Upper lobe of right lung (tissue), 1 donor: ENCODE measurements at regions not wholly inside any gene's neighbourhood (a gene's known extent, or its start where the extent isn't known, plus 50 kb on each side); places are given as distances from the start of the nearest gene placed in this dataset.

Source experiments
- ATAC-seq: fragments of 200-7000 bp; cut with Tn5 transposase; one replicate; pipeline ENCODE4 v1.9.1; 2020; ENCODE audit warnings: mild to moderate bottlenecking, moderate library complexity
- DNase-seq: peaks from one replicate; pipeline ENCODE4 v3.0.0-alpha.2; 2020
- H3K27ac ChIP-seq: fragments of 200-600 bp; one replicate; pipeline ENCODE4 v1.8.0; 2022
- H3K27me3 ChIP-seq: fragments of 200-600 bp; one replicate; pipeline ENCODE4 v1.8.0; 2022; ENCODE audit warnings: mild to moderate bottlenecking
- H3K36me3 ChIP-seq: fragments of 200-600 bp; one replicate; pipeline ENCODE4 v1.8.0; 2022
- H3K4me1 ChIP-seq: fragments of 200-600 bp; one replicate; pipeline ENCODE4 v1.8.0; 2022
- H3K4me3 ChIP-seq: fragments of 200-600 bp; one replicate; pipeline ENCODE4 v1.8.0; 2022; ENCODE audit warnings: mild to moderate bottlenecking
- H3K9me3 ChIP-seq: fragments of 200-600 bp; one replicate; pipeline ENCODE4 v1.8.0; 2022
- CTCF ChIP-seq: fragments of 200-600 bp; IDR thresholded peaks from one replicate; pipeline ENCODE4 v1.8.0; 2022; ENCODE audit warnings: antibody characterized with exemption
- intact Hi-C: fragments of 100-400 bp; cut with DNase I; formaldehyde crosslinking; loops from one replicate; pipeline ENCODE4 v1.11.0; 2022
- donor health status: DM: no; HTN: yes; CAD: no; lungs with severe emphysema.

GRCh38 chr7:155226261-155227003, 71.2 kb upstream of the INSIG1 start:
- H3K4me1 ChIP-seq: no peaks in the 10 kb centered on the region
- no peaks in the 10 kb centered on the region for H3K27me3 ChIP-seq
- intact Hi-C loops: no loop called here
- DNase-seq: no peak
- no peaks in the 10 kb centered on the region for H3K9me3 ChIP-seq
- ATAC-seq: peak; percentile 9
- no peak overlapping the region for H3K27ac ChIP-seq
- H3K36me3 ChIP-seq: no peaks in the 10 kb centered on the region
- no peak overlapping the region for H3K4me3 ChIP-seq
- TF ChIP-seq CTCF: no peak

- H3K27ac ChIP-seq: no peak overlapping the region
- DNase-seq (no peak), ATAC-seq (no peak)
- intact Hi-C loops: no loop called here
- TF ChIP-seq CTCF: no peak
- no peak overlapping the region for H3K4me3 ChIP-seq
- no peaks in the 10 kb centered on the region for H3K36me3 ChIP-seq
- no peaks in the 10 kb centered on the region for H3K9me3 ChIP-seq
- no peaks in the 10 kb centered on the region for H3K4me1 ChIP-seq
- H3K27me3 ChIP-seq: no peaks in the 10 kb centered on the region
Measured at GRCh38 chr7:155227004-155227787, 70.5 kb upstream of the INSIG1 start.

GRCh38 chr7:155227788-155228458, 69.8 kb upstream of the INSIG1 start:
- H3K4me1 ChIP-seq: no peaks in the 10 kb centered on the region
- H3K9me3 ChIP-seq: no peaks in the 10 kb centered on the region
- TF ChIP-seq CTCF: no peak
- DNase-seq: no peak
- no peak overlapping the region for H3K27ac ChIP-seq
- H3K4me3 ChIP-seq: no peak overlapping the region
- no peaks in the 10 kb centered on the region for H3K36me3 ChIP-seq
- no peaks in the 10 kb centered on the region for H3K27me3 ChIP-seq
- ATAC-seq: no peak
- intact Hi-C loops: no loop called here

- no peak for TF ChIP-seq CTCF
- no peak for DNase-seq
- Histone ChIP-seq H3K4me3 (no peak overlapping the region), H3K9me3 (no peaks in the 10 kb centered on the region), H3K4me1 (no peaks in the 10 kb centered on the region), H3K27ac (no peak overlapping the region), H3K36me3 (no peaks in the 10 kb centered on the region), H3K27me3 (no peaks in the 10 kb centered on the region)
- intact Hi-C loops: no loop called here
- no peak for ATAC-seq
Measured at GRCh38 chr7:155228459-155228845, 69.2 kb upstream of the INSIG1 start.

- Histone ChIP-seq H3K27ac (no peak overlapping the region), H3K9me3 (no peaks in the 10 kb centered on the region), H3K4me3 (no peak overlapping the region), H3K27me3 (no peaks in the 10 kb centered on the region), H3K4me1 (no peaks in the 10 kb centered on the region), H3K36me3 (no peaks in the 10 kb centered on the region)
- intact Hi-C loops: no loop called here
- ATAC-seq (no peak), DNase-seq (no peak)
- no peak for TF ChIP-seq CTCF
Measured at GRCh38 chr7:155228894-155229293, 68.8 kb upstream of the INSIG1 start.
